GM12878 (cell line): ENCODE measurements at regions not wholly inside any gene's neighbourhood (a gene's known extent, or its start where the extent isn't known, plus 50 kb on each side); places are given as distances from the start of the nearest gene placed in this dataset.
"Not testable (repeated sequence)": the region's sequence is repeated elsewhere in the genome, so short reads cannot be mapped to it uniquely, and the experiment has no call there.

Source experiments
- BCL3 ChIP-seq: IDR thresholded peaks from 2 replicates; pipeline ENCODE4 v1.6.1; 2011; ENCODE audit warnings: borderline replicate concordance, low read depth, mild to moderate bottlenecking, moderate library complexity, low read length; ENCODE audit not compliant: insufficient read depth, poor library complexity, severe bottlenecking
- BRCA1 ChIP-seq: IDR thresholded peaks from 2 replicates; pipeline ENCODE4 v1.6.1; 2011; ENCODE audit warnings: low read depth, low read length, improper control_type of control experiment
- CTCF ChIP-seq, 3 experiments: IDR thresholded peaks in 2 of 3; conservative IDR thresholded peaks in 1 of 3; 2 replicates each; pipeline ENCODE4 v1.5.1; 2011; ENCODE audit warnings: low read depth in 3 of 3, low read length in 3 of 3, mild to moderate bottlenecking in 3 of 3, control low read depth in 2 of 3, moderate library complexity in 2 of 3, inconsistent platforms in 1 of 3, mixed read lengths in 1 of 3; ENCODE audit not compliant: control insufficient read depth in 2 of 3, insufficient read depth in 1 of 3; ENCODE audit errors: extremely low read depth in 1 of 3
- EGR1 ChIP-seq, 2 experiments: IDR thresholded peaks; 1 replicate in 1 of 2; 2 replicates in 1 of 2; pipeline ENCODE4 v1.6.1; 2011 to 2012; ENCODE audit warnings: low read depth in 2 of 2, low read length in 2 of 2, borderline replicate concordance in 1 of 2, mild to moderate bottlenecking in 1 of 2, moderate library complexity in 1 of 2
- EP300 ChIP-seq, 2 experiments: fragments of 150-350 bp in 1 of 2; IDR thresholded peaks; 2 replicates each; pipeline ENCODE4 v1.6.1; 2011 to 2012; ENCODE audit warnings: low read depth in 2 of 2, low read length in 2 of 2, borderline replicate concordance in 1 of 2, improper control_type of control experiment in 1 of 2, inconsistent platforms in 1 of 2; ENCODE audit not compliant: control insufficient read depth in 1 of 2
- POLR2A ChIP-seq: IDR thresholded peaks from 2 replicates; pipeline ENCODE4 v1.6.1; 2011; ENCODE audit warnings: low read depth, mild to moderate bottlenecking, low read length
- POLR2AphosphoS5 ChIP-seq: IDR thresholded peaks from 2 replicates; pipeline ENCODE4 v1.6.1; 2011; ENCODE audit warnings: mild to moderate bottlenecking, low read length, inconsistent platforms
- RBBP5 ChIP-seq: fragments of 200-600 bp; sonication (generic); conservative IDR thresholded peaks from 2 replicates; pipeline ENCODE4 v1.6.1; 2016
- SIX5 ChIP-seq: IDR thresholded peaks from 2 replicates; pipeline ENCODE4 v1.6.1; 2011; ENCODE audit warnings: mild to moderate bottlenecking, low read depth, low read length, moderate library complexity; ENCODE audit not compliant: severe bottlenecking
- YY1 ChIP-seq: IDR thresholded peaks from 2 replicates; pipeline ENCODE4 v1.6.1; 2011; ENCODE audit warnings: low read depth, mild to moderate bottlenecking, low read length
- ZNF592 ChIP-seq: fragments of 450-650 bp; IDR thresholded peaks from 2 replicates; pipeline ENCODE4 v1.6.1; 2017; ENCODE audit warnings: mild to moderate bottlenecking, moderate library complexity

- TF ChIP-seq RBBP5; BCL3; CTCF (IDR thresholded peaks at IDR 0.05 in 2 of 3, conservative IDR thresholded peaks at IDR 0.05 in 1 of 3; ENCODE audit: control insufficient read depth in 2 of 3, extremely low read depth in 1 of 3, insufficient read depth in 1 of 3, low read depth in 3 of 3, low read length in 3 of 3); SIX5; POLR2AphosphoS5; ZNF592; BRCA1; EGR1 (IDR thresholded peaks at IDR 0.05; ENCODE audit: borderline replicate concordance in 1 of 2, low read depth in 2 of 2, low read length in 2 of 2); POLR2A; YY1; EP300 (IDR thresholded peaks at IDR 0.05; ENCODE audit: borderline replicate concordance in 1 of 2, control insufficient read depth in 1 of 2, low read depth in 2 of 2, low read length in 2 of 2): not testable (repeated sequence)
Observed at GRCh38 chr9:115844433-115844832, 309.2 kb upstream of the PAPPA start.
